GM18511 (cell line): ENCODE measurements at regions not wholly inside any gene's neighbourhood (a gene's known extent, or its start where the extent isn't known, plus 50 kb on each side); places are given as distances from the start of the nearest gene placed in this dataset.

Experiments used
- ATAC-seq: cut with Tn5 transposase; IDR thresholded peaks from one replicate; pipeline ENCODE4 v1.9.1; 2021; ENCODE audit warnings: mild to moderate bottlenecking, moderate library complexity; ENCODE audit not compliant: unreplicated experiment

DNA sequence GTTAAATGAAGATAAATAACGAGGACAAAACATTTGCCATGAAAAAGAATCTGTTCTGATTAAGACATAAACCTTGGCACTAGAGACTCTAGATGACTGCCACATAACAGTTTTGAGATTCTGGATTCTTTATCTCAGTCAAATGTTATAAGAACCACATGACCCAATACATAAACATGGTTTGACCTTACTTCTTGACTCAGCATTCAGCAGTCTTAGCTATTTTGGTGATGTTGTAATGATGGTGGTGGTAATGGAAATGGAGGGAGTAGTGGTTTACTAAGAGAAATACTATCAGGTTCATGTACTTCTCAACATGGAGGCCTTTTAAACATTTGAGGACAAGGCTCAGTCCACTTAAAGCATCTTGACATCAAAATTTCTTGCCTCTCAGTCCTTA, 925.4 kb downstream of the CDH11 start:
- no peak for ATAC-seq

- ATAC-seq: no peak
Measured at GRCh38 chr16:64185954-64186353, 935.9 kb downstream of the CDH11 start.

GRCh38 chr16:64184156-64184555, 937.7 kb downstream of the CDH11 start:
- ATAC-seq: no peak

- no peak for ATAC-seq
Measured at GRCh38 chr16:64182985-64183384, 938.9 kb downstream of the CDH11 start.

DNA sequence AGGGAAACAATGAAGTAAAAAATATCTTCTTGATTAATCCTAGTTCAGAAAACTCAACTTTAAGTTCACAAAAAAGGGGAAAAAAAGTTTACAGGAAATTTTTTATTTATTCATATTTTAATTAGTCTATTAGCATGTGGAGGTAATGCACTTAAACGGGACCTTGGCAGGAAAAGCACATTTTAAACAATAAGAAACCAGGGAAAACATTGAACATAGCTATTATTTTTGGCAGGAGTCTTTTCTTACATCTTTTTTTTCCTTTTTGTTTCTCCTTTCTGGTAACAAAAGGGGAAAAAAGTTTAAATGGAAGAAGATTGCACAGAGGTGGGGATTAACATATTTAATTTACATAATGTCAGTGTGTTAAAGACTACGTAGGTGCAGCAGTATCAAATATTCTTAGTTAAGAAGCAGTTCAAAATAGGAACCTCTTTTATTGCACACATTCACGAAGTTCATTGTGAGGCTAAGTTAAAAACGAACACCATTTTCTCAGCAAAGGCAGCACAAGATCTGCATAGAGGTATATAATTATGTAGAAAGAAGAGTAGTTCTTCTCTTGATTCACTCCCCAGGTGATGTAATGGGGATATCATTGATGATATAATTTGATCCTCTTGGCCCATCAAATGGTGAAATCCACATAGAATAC, 940.5 kb downstream of the CDH11 start:
- no peak for ATAC-seq

GRCh38 chr16:64180136-64180900, 941.5 kb downstream of the CDH11 start:
- no peak for ATAC-seq

DNA sequence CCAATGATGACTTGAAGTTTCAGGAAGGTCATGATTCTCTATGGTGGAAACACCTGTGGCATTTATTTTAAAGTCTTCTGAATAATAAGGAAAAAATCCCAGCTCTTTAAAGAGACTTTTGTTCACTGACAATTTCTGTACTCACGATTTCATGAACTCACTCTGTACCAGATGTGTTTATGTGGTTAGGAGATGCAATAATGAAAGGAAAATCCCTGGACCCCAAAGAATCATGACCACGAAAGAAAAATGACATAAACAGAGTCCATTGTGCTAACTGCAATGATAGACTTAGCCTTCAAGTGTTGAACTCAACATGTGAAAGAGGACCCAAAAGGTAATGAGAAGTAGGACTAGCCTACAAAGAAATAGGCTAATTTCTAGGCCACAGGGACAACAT, 947.5 kb downstream of the CDH11 start:
- no peak for ATAC-seq

DNA sequence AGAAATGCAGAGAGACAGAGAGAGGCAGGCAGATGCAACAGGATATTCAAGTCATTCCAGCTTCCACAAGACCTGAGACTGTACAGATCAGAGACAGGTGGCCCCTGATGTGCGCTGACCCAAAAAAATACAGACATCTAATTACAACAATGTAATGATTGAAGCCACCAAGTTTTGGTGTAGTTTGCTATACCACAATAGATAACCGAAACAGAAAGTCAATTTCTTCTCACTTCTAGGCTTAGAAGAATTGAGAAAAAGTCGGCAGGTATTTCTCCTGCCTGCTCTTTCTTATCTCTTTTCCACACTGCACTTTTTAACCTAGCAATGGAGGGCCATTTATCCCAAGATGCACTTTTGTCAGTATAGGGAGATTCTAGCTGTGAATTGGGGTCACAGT, 949.2 kb downstream of the CDH11 start:
- ATAC-seq: no peak

- ATAC-seq: no peak
Measured at GRCh38 chr16:64172226-64172625, 949.6 kb downstream of the CDH11 start.

DNA sequence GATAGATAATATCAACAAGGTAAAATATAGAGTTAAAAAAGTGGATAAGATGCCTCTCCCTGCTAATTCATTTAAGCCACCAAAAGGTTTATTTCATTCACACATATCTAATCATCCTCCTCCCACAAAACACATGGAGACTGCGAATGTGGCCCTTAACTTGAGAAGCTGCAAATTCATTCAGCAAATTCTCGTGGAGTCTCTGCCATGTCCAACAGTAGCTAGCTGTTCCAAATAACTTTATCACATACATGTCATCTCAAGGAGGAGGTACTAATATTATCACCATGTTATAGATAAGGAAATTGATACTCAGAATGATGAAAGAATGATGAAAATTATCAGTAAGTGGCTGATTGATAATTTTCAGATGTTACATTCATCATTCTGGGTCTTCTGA, 950.2 kb downstream of the CDH11 start:
- ATAC-seq: no peak

- ATAC-seq: no peak
Measured at GRCh38 chr16:64168371-64168770, 953.5 kb downstream of the CDH11 start.

GRCh38 chr16:64167936-64168335, 953.9 kb downstream of the CDH11 start:
- no peak for ATAC-seq

DNA sequence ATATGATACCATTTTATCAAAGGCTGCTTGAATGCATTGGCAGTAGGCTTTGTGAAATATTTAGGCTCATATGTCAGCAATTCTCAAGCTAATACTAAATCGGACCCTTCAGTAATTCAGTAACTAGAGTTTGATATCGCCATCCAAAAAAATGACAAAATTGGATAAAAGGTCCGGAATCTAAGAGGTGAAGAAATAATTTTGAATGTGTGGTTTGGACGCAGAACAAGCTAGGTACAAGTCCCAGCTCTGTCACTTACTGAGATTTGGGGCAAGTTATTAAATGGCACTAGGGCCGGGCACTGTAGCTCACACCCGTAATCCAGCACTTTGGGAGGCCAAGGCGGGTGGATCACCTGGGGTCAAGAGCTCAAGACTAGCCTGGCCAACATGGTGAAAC, 956.5 kb downstream of the CDH11 start:
- no peak for ATAC-seq

GRCh38 chr16:64162613-64163375, 959.1 kb downstream of the CDH11 start:
- ATAC-seq: no peak

DNA sequence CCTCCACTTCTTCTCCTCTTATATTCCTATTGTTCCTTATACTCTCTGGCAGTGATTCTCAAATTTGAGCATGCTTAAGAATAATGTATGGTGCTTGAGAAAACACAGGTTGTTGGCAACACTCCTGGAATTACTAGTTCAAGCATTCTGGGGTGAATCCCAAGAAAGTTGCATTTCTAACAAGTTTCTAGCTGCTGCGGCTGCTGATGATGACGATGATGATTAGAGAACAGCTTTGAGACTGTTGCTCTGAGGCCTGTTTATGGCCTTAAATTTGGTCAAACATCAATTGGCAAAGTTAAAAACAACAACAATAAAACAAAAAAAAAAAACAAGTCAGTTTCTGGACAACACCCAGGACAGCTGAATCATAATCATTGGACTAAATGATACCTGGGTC, 961.9 kb downstream of the CDH11 start:
- ATAC-seq: no peak

DNA sequence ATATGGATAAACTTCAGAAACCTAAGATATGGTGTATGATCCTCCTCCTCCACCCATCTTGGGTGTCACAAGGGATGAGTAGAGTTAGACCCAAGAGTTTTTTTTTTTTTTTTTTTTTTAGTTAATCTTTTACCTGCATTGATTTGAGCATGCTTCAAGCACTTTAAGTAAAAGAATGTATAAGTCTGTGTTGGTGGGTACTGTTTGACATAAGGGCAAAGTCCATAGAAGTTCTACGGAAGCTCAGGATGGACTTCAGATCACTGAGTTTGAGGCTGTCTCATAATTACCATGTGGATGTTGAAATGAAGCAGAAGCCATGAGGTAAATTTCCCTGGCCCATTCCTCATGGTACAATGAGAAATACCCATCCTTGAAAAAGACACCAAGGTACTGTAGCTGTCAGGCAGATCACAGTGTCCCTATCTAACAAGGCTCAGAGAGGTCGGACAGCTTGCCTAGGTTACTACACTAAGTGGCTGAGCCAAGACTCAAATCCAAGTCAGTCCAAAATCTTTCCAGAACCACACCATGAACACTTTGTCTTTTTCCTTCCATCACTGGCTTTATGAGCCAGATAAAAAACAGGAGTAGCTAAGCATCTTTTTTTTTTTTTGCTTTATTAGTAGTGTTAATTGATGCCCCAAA, 962.8 kb downstream of the CDH11 start:
- no peak for ATAC-seq

- ATAC-seq: no peak
Measured at GRCh38 chr16:64153718-64154117, 968.1 kb downstream of the CDH11 start.

DNA sequence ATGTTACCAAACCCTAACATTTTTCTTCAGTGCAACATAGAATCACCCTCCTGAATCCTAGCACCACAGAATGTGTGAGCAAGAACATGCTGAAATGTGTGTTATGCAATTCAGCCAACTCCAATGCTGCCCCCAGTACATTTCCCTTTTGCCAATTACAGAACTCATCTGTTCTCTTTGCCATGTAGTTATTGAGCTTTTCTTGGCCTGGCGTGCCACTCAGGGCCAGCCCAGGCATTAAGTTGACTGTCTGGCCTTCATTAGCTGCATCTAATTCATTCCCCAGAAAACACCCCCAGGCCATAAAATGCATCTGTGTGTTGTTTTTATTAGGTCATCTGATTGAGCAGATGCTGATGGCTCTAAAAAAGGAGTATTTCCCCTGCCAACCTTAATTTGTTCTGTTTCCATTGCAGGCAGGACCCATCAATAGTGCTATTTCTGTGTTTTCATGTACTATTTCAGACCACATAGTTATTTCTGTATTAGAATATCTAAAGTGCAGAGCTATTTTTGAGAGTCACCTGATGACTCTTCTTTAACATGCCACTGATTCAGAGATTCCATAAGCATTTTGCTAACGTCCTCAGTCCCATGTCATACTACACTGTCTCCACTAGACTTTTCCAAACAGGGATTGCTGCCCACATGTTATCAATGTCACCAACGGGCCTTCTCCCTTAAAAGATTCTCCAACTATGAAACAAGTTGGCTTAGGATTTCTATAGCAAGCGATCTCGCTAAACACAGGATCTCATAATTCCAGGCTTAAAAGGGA, 969.7 kb downstream of the CDH11 start:
- ATAC-seq: no peak

DNA sequence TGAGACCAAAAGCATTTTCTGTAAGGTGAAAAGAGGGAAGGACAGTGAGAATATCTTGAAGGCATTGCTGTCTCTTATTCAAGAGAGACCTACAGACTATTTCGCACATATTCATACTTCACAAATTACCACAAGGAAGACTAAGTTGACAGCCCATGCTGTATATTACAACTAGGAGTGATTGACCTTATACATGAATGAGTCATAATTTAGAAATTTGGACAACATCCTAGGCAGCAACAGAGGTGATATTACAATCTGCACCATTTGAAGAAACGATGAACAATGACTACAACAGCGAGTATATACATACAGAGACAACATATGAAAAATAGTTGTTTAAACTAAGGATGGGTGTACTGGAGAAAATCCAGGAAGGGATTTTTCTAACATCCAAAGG, 971.7 kb downstream of the CDH11 start:
- ATAC-seq: no peak

DNA sequence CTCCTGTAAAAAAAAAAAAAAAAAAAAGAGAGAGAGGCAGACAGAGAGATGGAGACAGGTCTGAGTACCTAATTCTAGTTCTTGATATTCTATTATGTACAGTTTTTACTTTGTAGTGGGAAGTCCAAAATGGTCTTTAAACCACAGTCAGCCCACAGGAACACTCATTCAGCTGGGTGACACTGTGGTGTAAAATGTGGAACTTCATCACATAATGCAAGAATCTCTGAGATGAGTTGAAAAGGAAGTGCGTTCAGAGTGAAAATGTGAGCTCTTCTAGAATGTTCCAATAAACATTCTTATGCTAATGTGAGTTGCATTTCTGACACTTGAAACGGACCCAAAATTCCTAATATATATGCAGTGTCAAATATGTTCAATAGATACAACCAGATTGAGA, 972.1 kb downstream of the CDH11 start:
- ATAC-seq: no peak

- ATAC-seq: no peak
Measured at GRCh38 chr16:64148356-64148755, 973.5 kb downstream of the CDH11 start.
